ENCODE measurements at regions not wholly inside any gene's neighbourhood (a gene's known extent, or its start where the extent isn't known, plus 50 kb on each side); places are given as distances from the start of the nearest gene placed in this dataset.
A peak's percentile ranks its signal among the peaks of the same experiment; 100 is the strongest.

DNA sequence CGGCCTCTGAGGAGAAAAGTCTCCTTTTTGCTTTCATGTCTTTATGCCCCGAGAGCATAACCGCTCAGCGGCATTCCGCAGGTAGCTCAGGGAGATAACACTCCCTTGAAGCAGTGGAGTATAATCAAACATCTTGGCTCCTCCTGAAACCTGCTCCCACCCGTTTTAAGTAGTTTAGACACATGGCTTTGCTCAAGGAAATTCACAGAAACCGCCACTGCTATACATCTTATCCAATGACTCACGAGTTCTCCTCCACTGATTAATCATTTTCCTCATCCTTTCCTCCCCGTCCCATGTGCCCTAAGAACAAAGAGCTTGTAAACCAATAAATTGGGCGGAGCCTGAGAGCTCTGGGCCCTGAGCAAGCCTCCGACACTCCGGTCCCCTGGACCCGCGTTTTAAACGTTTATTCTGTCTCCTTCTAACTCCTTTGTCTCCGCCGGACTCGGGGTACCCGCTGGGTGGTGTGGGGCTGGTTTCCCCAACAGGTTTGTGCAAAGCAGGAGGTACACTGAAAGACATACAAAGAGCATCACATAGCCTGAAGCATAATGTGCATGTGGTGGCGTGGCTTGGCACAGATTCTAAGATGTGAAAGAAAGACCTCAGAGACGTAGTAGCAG is 401.2 kb downstream of the TLL1 start:
- no peak for DNase-seq (ENCODE audit: low spot score)

DNA sequence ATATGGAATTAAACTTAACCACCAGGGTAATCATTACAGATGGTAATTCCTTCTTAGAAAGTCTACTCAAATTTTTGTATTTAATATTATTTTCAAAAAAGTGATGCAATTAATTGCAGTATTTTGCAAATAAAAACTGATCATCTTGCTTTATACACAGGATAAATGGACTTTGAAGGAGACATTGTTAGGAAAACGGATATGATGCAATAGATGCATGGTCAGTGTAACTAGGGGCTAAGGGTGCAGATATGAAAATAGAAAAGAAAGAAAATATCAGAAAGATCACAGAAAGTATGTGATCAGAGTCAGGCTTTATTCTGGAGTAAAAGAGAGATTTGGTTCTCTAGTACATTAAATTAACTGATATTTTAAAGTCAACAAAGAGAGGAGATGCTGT is 401.7 kb downstream of the TLL1 start:
- DNase-seq (ENCODE audit: low spot score) = no peak

DNA sequence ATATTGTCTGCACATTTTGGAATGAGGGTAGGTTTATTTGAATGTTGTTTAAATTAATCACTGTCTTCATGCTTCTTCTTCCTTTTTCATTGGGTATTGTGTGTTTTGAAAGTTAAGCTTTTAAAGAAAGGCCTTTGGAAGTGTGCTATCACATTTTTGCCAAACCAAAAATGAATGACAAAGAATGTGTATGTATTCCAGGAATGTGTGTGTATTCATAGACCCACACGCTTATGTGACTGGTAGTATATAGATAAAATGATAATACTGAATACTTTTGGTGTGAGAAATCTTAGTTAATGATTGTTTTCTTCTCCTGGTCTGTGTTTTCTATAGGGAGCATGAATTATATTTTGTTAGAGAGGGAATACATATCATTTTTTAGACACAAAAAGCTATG is 404.4 kb downstream of the TLL1 start:
- DNase-seq (ENCODE audit: low spot score) = no peak

DNA sequence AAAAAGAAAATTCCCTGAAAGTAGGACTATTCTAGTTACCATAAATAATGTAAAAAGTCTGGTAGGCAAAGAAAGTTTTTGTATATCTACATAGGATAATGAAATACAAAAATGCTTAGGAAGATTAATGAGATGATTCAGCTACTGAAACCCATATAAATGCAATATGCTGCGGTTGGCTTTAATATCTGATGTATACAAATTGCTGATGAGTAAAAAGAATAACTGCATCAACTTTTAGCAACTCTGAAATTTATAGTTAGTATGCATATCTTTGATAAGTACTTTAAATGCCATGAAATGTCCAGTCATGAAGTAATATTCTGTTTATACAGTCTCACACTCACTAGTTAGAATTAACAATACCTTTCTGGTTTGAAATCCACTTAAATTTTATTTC is 404.8 kb downstream of the TLL1 start:
- DNase-seq (ENCODE audit: low spot score) = no peak

DNA sequence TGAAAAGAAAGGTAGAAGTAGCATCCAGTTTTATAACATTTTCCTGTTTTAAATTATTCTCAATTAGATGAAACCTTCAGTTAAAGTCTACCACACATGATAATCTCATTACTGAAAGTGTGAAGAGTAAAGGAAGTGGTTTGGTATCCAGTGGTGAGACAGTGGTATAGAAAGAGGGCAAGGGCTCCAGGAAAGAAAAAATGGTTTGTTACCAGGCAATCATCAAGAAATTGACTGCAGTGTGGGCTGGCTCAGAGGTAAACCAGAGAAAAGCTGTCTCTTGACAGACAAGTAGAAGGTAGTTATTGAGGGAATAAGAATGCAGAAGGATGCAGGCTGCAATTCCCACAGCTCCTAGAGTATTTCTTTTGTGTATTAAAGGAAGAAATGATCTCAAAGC is 406.2 kb downstream of the TLL1 start:
- DNase-seq (ENCODE audit: low spot score) = no peak

DNA sequence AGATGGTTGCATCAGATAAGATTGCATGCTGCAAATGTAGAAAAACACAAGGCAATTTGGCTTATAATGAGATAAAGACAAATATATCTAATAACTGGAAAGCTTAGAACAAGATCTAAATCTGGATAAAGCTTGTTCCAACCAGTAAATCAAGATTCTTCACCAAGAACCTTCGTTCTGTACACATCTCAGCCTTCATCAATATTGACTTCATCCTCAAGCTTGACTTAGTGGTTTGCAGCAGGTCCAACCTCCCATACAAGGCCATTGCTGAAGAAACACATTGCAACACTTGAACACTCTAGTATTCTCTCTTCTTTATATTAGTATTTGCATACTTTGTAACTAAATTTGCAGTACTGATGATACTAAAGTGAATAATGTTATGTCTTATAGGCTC is 407.6 kb downstream of the TLL1 start:
- no peak for DNase-seq (ENCODE audit: low spot score)

DNA sequence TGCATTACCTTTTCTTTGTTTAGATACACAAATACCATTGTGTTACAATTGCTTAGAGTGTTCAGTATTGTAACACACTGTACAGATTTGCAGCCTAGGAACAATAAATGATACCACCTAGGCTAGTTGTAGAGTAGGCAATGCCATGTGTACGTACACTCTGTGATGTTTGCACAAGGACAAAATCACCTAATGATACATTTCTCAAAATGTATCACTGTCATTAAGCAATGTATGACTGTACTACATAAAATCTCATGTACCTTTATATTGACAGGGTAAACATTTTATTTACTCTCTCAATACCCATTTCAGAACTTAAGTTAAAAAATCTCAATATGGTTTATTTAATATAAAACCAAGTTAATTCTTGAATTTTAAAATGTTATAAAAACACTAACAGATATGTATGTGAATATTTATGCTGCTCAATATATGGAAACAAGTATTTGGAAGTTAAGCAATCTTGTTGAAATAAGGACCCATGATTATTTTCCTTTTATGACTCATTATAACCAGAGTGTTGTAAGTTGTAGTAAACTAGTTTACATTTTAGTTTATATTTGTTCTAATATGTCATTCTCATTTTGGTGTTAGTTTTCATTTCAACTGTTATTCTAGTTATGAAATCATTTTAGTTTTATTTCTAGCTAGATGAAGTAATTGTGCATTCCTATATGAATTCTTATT is 409.2 kb downstream of the TLL1 start:
- no peak for DNase-seq (ENCODE audit: low spot score)

DNA sequence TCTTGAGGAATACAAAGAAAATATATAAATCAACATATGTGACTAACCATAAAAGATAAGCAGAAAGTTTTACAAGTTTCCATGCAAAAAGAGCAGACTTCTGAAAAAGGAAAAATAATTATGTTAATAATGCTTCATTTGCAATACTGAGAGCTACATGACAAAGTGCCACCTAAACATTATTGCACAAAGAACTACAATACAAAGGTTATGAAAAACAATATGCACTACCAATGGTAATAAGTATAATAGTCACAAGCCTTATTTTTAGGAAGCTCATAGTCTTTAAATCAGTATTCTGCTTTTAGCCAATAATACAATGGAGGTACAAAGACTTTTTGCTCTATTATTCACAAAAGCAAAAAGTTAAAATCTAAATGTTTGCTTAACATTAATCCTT is 411.2 kb downstream of the TLL1 start:
- DNase-seq (ENCODE audit: low spot score) = no peak

DNA sequence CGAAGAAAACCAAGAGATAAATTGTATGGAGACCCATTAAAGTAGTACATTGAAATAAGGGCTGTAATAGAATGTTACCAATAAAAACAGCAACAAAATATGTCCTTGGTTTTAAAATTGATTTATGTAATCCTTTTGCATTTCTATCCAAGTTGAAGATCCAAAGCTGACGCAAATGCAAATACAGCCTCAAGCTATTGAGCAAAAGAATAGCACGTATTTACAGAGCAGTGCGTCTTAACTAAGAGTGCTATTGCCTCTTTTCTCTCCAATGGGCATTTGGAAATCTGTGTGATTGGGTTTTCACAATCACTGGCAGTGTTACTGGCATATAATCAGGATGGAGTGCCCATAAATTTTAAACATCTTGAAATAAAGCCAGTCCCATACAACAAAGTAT is 417.4 kb downstream of the TLL1 start:
- DNase-seq (ENCODE audit: low spot score) = no peak

DNA sequence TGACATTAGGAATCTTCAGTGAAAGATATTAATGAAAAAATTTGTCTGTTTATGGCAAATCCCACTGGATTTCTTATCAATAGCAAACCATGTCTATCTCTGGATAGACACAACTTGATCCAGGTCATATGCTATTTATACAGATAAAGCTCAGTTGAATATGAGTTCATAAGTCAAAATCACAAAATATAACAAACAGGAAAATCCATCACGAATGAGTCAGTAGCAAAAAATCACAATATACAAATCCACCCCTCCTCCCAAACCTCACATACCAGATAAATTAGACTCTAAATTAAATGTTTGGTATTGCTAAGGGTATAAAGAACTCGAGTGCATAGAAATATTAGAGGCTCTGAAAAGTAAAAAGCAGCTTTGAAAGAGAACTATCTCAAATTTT is 420.5 kb downstream of the TLL1 start:
- DNase-seq (ENCODE audit: low spot score) = no peak

DNA sequence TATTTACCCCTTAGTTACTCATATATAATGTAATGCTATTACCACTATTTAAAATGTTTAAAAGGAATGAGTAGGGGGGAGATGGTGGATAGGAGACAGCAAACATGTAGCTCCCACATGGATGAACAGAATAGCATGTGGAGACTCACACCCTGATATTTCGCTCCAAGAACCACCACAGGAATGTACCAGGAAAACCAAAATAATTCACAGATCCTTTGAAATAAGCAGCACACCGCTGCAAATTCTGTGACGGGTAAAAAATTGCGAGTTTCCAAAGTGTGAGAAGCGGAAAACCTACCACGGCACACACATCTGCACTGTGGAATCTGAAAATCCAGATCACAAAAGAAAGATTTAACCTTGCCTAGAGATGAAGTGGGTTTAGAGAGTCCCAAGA is 428.2 kb downstream of the TLL1 start:
- DNase-seq (ENCODE audit: low spot score) = peak; percentile 21

DNA sequence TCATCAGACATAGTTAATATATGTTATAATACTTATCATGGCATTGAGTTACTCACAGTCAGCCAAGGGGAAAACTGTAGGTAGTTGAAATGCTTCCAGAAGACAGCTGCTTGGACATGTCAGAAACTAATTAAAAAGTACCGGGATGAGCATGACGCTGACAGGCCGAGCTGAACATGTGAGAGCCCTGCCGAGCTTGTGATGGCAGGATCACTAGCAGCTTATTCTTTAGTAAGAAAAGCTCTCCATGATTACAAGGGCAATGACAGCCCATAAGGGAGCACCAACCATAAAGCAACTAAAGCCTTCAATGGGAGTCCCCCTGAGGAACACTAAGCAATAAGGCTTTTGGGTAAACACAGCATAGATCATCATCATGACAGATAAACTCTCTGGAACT is 435.6 kb downstream of the TLL1 start:
- DNase-seq (ENCODE audit: low spot score) = no peak

DNA sequence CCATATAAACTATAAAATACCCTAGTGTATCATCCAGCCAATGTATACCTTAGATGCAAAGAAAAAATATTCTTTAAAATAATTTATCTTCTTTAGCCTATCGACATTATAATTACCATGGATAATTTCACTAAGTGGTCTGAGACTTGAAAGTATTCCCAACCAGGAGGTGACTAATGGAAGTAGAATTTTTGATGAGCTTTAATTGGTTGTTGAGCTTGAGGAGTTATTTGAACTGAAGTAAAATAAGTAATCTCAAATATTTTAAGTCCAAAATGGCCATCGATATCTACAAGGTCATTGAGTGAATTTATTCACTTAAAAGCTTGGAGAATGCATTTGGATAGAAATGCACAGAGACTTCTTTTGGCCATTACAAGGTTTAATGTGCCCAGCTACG is 436.2 kb downstream of the TLL1 start:
- no peak for DNase-seq (ENCODE audit: low spot score)

DNA sequence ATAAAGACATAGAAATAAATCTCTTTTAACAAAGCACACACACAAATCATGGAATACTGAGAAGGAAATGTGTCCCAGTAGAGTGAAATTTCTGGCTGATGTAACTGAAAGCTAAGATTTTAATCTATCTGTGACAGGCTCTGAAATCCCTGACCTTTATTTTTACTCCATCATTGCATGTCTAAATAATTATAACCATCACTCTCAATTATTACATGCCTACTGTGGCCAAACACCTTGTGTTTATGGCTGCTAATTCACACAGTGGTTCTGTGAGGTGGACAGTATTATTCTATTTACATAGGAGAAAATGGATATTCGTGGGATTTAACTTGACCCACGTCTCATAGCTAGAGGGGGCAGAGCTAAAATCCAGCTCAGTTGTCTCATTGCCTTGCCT is 438.1 kb downstream of the TLL1 start:
- DNase-seq (ENCODE audit: low spot score) = no peak

DNA sequence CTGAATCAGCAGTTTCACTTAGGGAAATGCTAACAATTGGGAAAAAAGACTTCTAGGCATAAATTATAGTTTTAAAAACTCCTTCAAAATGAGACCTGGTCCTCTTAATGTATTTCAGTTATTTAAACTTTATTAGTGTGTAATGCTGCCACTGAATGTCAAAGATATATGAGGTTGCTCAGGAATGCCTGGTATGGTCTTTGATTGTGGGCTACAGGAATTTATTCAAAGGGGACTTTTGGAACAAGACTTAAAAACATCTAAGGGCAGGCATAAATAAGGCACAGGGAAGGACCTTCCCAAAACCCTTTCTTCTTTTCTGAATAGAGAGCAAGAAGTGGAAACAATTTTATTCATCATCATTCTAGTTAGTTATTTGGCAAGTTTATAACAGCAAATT is 439.1 kb downstream of the TLL1 start:
- no peak for DNase-seq (ENCODE audit: low spot score)

DNA sequence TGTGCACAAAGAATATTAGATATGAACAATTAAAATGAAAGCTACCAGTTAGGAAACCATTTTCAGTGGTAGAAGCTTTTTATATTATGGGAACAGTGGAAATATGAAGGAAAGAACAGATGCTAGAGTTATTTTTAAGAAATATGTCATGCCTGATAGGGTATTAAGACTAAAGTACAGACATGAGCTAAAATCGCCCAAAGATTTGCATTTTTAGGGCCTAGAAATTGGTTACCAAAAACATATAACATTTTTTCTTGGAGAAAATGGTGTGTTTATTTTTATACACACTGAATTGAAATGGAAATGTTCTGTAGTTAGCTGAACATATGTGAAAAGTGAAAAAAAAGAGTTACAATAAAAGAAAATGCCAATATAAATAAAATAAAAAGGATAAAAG is 441.9 kb downstream of the TLL1 start:
- no peak for DNase-seq (ENCODE audit: low spot score)

DNA sequence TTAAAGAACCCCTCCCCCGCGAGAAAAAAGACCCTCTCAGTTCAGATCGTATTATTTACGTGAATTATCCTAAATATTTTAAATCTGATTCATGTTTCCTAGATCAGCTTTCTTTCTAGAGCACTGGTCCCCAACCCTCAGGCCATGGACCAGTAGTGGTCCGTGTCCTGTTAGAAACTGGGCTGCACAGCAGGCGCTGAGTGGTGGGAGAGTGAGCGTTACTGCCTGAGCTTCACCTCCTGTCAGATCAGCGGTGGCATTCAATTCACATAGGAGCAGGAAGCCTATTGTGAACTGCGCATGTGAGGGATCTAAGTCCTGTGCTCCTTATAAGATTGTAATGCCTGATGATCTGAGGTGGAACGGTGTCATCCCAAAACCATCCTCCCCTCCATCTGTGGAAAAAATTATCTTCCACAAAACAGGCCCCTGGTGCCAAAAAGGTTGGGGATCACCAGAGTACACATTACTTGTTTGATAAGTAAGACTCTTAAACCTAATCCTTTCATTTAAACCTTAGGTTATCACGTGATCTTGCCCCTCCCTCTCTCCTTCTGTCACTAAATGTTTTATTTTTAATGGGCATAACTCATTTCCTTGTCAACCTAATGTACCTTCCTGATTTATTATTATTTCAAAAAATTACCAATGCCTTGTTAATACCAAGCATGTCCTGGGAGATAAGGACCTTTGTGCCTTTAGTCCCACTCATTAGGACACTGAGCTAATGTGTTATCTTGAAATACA is 442.9 kb downstream of the TLL1 start:
- no peak for DNase-seq (ENCODE audit: low spot score)

DNA sequence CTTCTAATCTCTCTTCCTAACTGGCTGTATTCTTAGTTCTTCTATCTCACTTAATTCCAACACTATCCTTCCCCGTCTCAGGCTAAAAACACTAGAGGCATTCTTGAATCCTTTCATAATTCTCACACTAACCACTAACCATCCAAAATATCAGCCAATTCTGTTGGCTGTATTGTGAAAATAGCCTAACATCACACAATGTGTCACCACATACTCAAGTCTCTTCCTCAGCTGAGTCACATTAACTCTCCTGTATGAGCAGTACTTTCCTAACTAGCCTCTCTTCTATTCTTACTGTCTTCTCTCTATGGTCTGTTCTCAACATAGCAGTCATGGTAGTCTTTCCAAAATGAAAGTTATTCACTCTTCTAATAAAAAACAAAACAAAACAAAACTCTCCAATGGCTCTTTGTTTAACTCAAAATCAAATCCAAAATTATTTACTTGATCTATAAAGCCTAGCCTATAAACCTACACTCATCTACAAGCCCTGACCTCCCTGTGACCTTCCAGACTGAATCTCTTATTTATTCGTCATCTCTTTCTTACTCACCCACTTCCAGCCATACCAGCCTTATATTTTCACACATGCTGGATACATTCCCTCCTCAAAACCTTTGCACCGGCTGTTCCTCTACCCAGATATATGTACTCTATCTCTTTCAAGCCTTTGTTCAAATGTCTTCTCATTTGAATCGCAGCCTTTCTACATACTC is 445.9 kb downstream of the TLL1 start:
- no peak for DNase-seq (ENCODE audit: low spot score)

DNA sequence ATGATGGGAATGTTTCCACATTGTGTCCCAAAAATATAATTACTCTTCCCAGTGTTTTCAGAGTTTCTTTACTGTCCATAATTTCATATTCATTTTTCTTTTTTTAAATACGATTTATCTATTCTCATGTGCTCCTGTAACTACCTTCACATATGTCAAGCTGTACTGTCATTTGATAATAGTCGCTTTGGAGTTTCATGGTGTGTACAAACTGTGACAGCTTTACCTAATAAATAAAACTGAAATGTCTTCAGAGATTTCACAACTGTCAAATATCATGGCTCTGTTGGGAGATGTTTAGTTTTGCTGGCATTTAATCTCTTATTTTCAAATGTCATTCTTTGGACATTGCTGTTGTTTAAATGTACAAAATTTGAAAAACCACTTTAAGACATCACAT is 450.2 kb downstream of the TLL1 start:
- DNase-seq (ENCODE audit: low spot score) = no peak

DNA sequence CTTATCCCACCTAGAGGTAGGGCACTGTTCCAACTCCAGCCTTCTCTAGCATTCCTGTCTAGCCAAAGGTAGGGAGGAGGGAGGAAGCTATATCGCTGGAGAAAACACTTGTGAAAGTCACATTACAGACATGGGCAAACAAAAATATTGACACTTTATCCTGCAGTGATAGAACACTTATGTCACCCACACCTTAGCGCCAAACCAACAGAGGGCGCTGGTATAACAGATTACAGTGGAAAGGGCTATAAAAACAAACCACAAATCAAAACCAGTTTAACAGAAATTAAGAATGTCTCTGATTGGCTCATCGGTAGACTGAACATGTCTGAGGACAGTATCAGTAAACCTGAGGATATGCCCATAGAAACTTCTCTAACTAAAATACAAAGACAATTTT is 451.3 kb downstream of the TLL1 start:
- peak; percentile 0 for DNase-seq (ENCODE audit: low spot score)

DNA sequence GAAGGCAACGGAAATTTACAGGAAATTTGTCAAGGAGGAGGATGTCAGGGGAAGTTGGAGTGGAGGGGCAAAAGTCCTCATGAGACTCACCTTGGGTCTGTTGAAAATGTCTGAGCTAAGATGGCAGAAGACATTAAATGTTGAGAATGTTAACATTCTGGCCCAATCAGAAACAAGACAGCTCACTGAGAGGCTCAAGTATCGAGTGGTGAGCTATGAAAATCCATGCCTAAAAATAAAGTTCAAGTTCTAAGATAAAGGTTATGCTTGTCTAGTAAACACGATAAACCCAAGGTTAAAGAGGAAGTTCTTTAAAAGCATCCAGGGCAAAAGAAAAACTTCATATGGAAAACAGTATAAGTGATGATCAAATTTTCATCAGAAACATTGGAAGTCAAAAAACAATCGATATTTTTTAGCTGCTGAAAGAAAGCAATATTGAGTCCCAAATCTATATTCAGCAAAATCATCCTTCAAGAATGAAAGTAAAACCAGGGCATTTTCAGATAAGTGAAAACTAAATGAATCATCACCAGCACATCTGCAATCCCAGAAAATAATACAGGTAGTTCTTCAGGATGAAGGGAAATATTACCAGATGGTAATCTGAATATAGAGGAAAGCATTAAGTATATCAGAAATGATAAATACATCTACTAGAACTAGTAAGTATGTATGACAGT is 462.4 kb downstream of the TLL1 start:
- no peak for DNase-seq (ENCODE audit: low spot score)

DNA sequence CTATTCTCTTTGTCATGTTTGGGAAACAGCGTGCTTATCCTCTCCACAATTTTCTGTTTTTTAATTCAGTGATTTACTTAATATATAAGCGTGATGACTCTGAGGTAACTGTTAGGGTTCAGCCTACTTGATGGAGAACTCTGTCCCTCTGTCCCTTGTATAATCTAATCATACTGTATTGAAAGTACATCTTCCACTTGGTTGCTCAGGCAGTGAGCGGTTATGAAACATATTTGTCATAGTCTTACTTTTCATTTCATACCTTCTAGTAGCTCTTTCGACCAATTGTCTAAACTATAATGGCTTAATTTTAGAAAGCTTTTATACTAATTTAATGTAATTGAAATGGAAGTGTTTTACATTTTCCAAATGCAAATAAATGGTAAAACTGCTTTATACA is 469.0 kb downstream of the TLL1 start:
- DNase-seq (ENCODE audit: low spot score) = no peak
